Ramos (cell line): ENCODE measurements at regions not wholly inside any gene's neighbourhood (a gene's known extent, or its start where the extent isn't known, plus 50 kb on each side); places are given as distances from the start of the nearest gene placed in this dataset.
"Not testable (repeated sequence)": the region's sequence is repeated elsewhere in the genome, so short reads cannot be mapped to it uniquely, and the experiment has no call there.

Experiments used
- in situ Hi-C: fragments of 300-500 bp; cut with MboI; formaldehyde crosslinking; loops from one replicate; pipeline ENCODE4 v1.14.3; 2022; ENCODE audit warnings: low sequenced_read_pairs; ENCODE audit not compliant: unreplicated experiment

GRCh38 chr6:48671505-48671904 is 560.5 kb upstream of the PTCHD4 start:
- in situ Hi-C loops, result no loop called here

- in situ Hi-C loops, result no loop called here
Observed at GRCh38 chr6:48670546-48670945, 559.5 kb upstream of the PTCHD4 start.

GRCh38 chr6:48667797-48668196 is 556.8 kb upstream of the PTCHD4 start:
- in situ Hi-C loops, result no loop called here

GRCh38 chr6:48664826-48665225 is 553.8 kb upstream of the PTCHD4 start:
- in situ Hi-C loops, result no loop called here

GRCh38 chr6:48658915-48659314 is 547.9 kb upstream of the PTCHD4 start:
- in situ Hi-C loops, result no loop called here

- in situ Hi-C loops, result no loop called here
Observed at GRCh38 chr6:48641544-48641943, 530.5 kb upstream of the PTCHD4 start.

GRCh38 chr6:48638796-48639195 is 527.8 kb upstream of the PTCHD4 start:
- in situ Hi-C loops, result not testable (repeated sequence)

- in situ Hi-C loops, result no loop called here
Observed at GRCh38 chr6:48630511-48630910, 519.5 kb upstream of the PTCHD4 start.

GRCh38 chr6:48628316-48628715 is 517.3 kb upstream of the PTCHD4 start:
- in situ Hi-C loops, result no loop called here

- in situ Hi-C loops, result no loop called here
Observed at GRCh38 chr6:48626421-48626820, 515.4 kb upstream of the PTCHD4 start.

GRCh38 chr6:48624631-48625030 is 513.6 kb upstream of the PTCHD4 start:
- in situ Hi-C loops, result no loop called here

- in situ Hi-C loops, result no loop called here
Observed at GRCh38 chr6:48619771-48620170, 508.8 kb upstream of the PTCHD4 start.

- in situ Hi-C loops, result no loop called here
Observed at GRCh38 chr6:48615041-48615440, 504.0 kb upstream of the PTCHD4 start.

- in situ Hi-C loops, result no loop called here
Observed at GRCh38 chr6:48614326-48614725, 503.3 kb upstream of the PTCHD4 start.

GRCh38 chr6:48613231-48613949 is 502.4 kb upstream of the PTCHD4 start:
- in situ Hi-C loops, result no loop called here

- in situ Hi-C loops, result no loop called here
Observed at GRCh38 chr6:48611332-48611731, 500.3 kb upstream of the PTCHD4 start.

GRCh38 chr6:48610846-48611245 is 499.8 kb upstream of the PTCHD4 start:
- in situ Hi-C loops, result no loop called here

GRCh38 chr6:48606618-48607017 is 495.6 kb upstream of the PTCHD4 start:
- in situ Hi-C loops, result no loop called here

GRCh38 chr6:48597951-48598350 is 487.0 kb upstream of the PTCHD4 start:
- in situ Hi-C loops, result no loop called here

GRCh38 chr6:48596830-48597229 is 485.8 kb upstream of the PTCHD4 start:
- in situ Hi-C loops, result no loop called here

GRCh38 chr6:48591158-48591557 is 480.2 kb upstream of the PTCHD4 start:
- in situ Hi-C loops, result not testable (repeated sequence)

- in situ Hi-C loops, result no loop called here
Observed at GRCh38 chr6:48584846-48585245, 473.8 kb upstream of the PTCHD4 start.
